Colonic mucosa (tissue), 4 donors: ENCODE measurements at regions not wholly inside any gene's neighbourhood (a gene's known extent, or its start where the extent isn't known, plus 50 kb on each side); places are given as distances from the start of the nearest gene placed in this dataset.

ENCODE experiments used
- DNase-seq: peaks from one replicate; pipeline ENCODE4 v3.0.0-alpha.2; 2020
- H3K27ac ChIP-seq: fragments of 200-600 bp; one replicate; pipeline ENCODE4 v1.8.0; 2021
- H3K27me3 ChIP-seq: fragments of 200-600 bp; one replicate; pipeline ENCODE4 v1.8.0; 2021
- H3K36me3 ChIP-seq: fragments of 200-600 bp; one replicate; pipeline ENCODE4 v1.8.0; 2021
- H3K4me1 ChIP-seq: fragments of 200-600 bp; one replicate; pipeline ENCODE4 v1.8.0; 2021; ENCODE audit warnings: mild to moderate bottlenecking
- H3K4me3 ChIP-seq: fragments of 200-600 bp; one replicate; pipeline ENCODE4 v1.8.0; 2021
- H3K9ac ChIP-seq, 2 donors: one replicate each; pipeline ENCODE4 v1.7.0; 2013; ENCODE audit warnings: control low read depth in 2 of 2, low read depth in 2 of 2, low read length in 2 of 2
- H3K9me3 ChIP-seq: fragments of 200-600 bp; one replicate; pipeline ENCODE4 v1.8.0; 2021
- CTCF ChIP-seq: fragments of 200-600 bp; IDR thresholded peaks from one replicate; pipeline ENCODE4 v1.8.0; 2022; ENCODE audit warnings: antibody characterized with exemption, mild to moderate bottlenecking
- intact Hi-C: fragments of 100-400 bp; cut with DNase I; formaldehyde crosslinking; loops from one replicate; pipeline ENCODE4 v1.14.1; 2022
- donor health status: healthy.
- donor health status: DM: no; HTN: no; CAD: no.
- donor health status: DM: no; HTN: no; CAD: no.

DNA sequence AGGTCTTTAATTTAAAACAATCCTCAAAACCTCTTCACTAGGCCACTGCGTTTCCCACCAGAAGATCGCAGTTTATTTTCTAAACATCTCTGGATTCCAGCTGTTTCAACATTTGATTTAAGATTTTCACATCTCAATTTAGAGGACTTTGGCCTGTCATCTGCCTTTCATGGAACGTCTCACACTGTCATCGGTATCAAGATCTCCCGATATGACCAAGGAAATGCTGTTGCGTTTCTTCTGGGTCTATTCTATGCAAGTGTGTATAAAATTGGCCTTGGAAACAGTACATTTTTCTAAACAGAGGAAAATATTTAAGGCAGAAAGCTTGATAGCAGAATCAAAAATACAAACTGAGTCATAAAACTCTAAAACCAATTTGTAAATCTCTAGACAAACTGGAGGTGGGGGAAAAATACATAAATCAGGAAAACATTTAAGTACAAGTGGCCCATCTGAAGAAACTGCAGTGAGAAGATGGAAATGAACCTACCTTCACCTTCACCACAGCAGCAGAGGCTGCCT lies 53.6 kb upstream of the SIMC1 start:
- H3K4me1 ChIP-seq: no peaks in the 10 kb centered on the region
- no peak for TF ChIP-seq CTCF

DNA sequence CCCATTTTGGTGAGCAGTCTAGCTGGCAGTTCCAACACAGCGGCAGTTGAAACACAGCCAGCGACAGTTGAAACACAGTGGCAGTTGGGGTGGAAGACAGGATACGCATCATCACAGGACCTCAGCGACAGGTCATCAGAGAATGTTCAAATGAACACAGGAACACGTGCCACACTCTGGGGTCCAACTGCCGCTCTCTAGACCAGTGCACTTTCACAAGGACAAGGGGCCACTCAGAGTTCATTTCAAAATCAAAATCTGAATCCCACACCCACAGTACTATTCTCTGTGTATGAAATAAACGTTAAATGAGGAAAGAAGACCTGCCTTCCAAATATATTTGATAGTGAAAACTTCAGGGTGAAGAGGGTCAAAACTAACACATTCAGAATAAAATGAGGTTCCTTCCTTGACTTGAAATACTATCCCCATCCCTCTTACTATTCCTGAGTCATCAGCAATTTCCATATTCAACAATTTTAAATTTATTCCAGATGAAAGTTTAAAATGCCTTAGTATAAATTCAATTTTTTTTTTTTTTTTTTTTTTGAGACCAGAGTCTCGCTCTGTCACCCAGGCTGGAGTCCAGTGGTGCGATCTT lies 53.0 kb upstream of the SIMC1 start:
- H3K9me3 ChIP-seq: no peaks in the 10 kb centered on the region
- DNase-seq: no peak
- no peaks in the 10 kb centered on the region for H3K27me3 ChIP-seq
- H3K4me3 ChIP-seq: no peak overlapping the region
- no peak for TF ChIP-seq CTCF
- H3K27ac ChIP-seq: no peak overlapping the region
- intact Hi-C loops: no loop called here
- no peaks in the 10 kb centered on the region for H3K36me3 ChIP-seq
- no peaks in the 10 kb centered on the region for H3K4me1 ChIP-seq
- H3K9ac ChIP-seq: no peak overlapping the region

More for the DNA sequence above, 53.6 kb upstream of the SIMC1 start:
- no peak overlapping the region for H3K9ac ChIP-seq
- DNase-seq: no peak
- H3K9me3 ChIP-seq: no peaks in the 10 kb centered on the region
- intact Hi-C loops: no loop called here
- H3K4me3 ChIP-seq: no peak overlapping the region
- H3K27me3 ChIP-seq: no peaks in the 10 kb centered on the region
- no peaks in the 10 kb centered on the region for H3K36me3 ChIP-seq
- H3K27ac ChIP-seq: no peak overlapping the region

GRCh38 chr5:176186107-176186506 lies 52.1 kb upstream of the SIMC1 start:
- intact Hi-C loops: no loop called here
- no peak for DNase-seq
- no peak overlapping the region for H3K9ac ChIP-seq
- no peaks in the 10 kb centered on the region for H3K27me3 ChIP-seq
- no peak overlapping the region for H3K27ac ChIP-seq
- no peak for TF ChIP-seq CTCF
- no peaks in the 10 kb centered on the region for H3K4me1 ChIP-seq
- no peak overlapping the region for H3K4me3 ChIP-seq
- no peaks in the 10 kb centered on the region for H3K9me3 ChIP-seq
- no peaks in the 10 kb centered on the region for H3K36me3 ChIP-seq

DNA sequence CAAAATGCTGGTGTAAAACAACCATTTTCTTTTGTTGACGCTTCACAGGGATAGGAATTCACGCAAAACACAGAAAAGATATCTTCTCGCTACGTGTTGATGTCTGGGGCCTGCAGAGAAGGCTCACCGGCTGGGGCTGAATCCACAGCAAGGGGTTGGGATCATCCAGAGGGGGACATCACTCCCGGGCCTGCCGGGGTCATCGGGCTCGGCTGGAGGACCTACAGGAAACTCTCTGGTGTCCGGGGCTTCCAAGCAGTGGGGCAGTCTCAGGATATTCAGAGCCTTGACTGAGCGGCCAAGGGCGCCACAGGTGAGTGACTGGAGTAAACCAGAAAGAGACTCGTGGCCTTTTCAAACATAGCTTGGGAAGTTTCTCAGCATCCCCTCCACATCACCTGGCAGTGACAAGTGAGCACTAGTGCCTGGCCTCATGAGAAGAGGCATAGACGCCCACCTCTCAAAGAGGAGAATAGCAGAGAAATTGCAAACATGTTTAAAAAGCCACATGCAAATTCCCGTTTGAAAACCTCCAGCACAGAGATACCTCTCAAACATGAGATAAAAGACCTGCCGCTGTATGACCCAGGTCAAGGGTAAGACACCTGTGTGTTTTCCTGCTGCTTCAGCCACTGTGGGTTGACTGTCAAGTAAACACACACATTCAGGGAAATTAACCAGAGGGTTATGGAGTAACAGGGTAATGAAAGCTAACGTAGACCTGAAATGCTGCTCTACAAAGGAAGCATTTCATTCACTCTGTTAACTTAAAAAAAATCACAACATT lies 50.8 kb upstream of the SIMC1 start:
- no peaks in the 10 kb centered on the region for H3K9me3 ChIP-seq
- no peak for DNase-seq
- intact Hi-C loops: no loop called here

GRCh38 chr5:176188085-176188484 lies 50.1 kb upstream of the SIMC1 start:
- H3K9ac ChIP-seq: no peak overlapping the region
- no peaks in the 10 kb centered on the region for H3K27me3 ChIP-seq
- no peaks in the 10 kb centered on the region for H3K4me1 ChIP-seq
- no peak for DNase-seq
- H3K4me3 ChIP-seq: no peak overlapping the region
- H3K36me3 ChIP-seq: no peaks in the 10 kb centered on the region
- no peak overlapping the region for H3K27ac ChIP-seq
- no peak for TF ChIP-seq CTCF
- intact Hi-C loops: no loop called here
- H3K9me3 ChIP-seq: no peaks in the 10 kb centered on the region

More for the DNA sequence above, 50.8 kb upstream of the SIMC1 start:
- H3K36me3 ChIP-seq: no peaks in the 10 kb centered on the region
- H3K4me3 ChIP-seq: no peak overlapping the region
- TF ChIP-seq CTCF: no peak
- H3K9ac ChIP-seq: no peak overlapping the region
- H3K27ac ChIP-seq: no peak overlapping the region
- no peaks in the 10 kb centered on the region for H3K27me3 ChIP-seq
- H3K4me1 ChIP-seq: no peaks in the 10 kb centered on the region
